Erythroblast (primary cell): ENCODE measurements at regions not wholly inside any gene's neighbourhood (a gene's known extent, or its start where the extent isn't known, plus 50 kb on each side); places are given as distances from the start of the nearest gene placed in this dataset.

Experiments
- GATA1 ChIP-seq: IDR thresholded peaks from 2 replicates; pipeline ENCODE4 v1.6.1; 2011; ENCODE audit warnings: low read depth, mild to moderate bottlenecking, control low read depth, low read length, moderate library complexity
- POLR2A ChIP-seq: IDR thresholded peaks from 2 replicates; pipeline ENCODE4 v1.6.1; 2011; ENCODE audit warnings: mild to moderate bottlenecking, low read length

- TF ChIP-seq POLR2A, result no peak
- no peak for TF ChIP-seq GATA1
These were observed 305.9 kb upstream of the RNF32 start for GRCh38 chr7:156334636-156335035.
